RKO (cell line): ENCODE measurements at regions not wholly inside any gene's neighbourhood (a gene's known extent, or its start where the extent isn't known, plus 50 kb on each side); places are given as distances from the start of the nearest gene placed in this dataset.

Experiments
- DNase-seq: peaks from one replicate; pipeline ENCODE4 v3.0.0-alpha.2; 2016; ENCODE audit warnings: low spot score

DNA sequence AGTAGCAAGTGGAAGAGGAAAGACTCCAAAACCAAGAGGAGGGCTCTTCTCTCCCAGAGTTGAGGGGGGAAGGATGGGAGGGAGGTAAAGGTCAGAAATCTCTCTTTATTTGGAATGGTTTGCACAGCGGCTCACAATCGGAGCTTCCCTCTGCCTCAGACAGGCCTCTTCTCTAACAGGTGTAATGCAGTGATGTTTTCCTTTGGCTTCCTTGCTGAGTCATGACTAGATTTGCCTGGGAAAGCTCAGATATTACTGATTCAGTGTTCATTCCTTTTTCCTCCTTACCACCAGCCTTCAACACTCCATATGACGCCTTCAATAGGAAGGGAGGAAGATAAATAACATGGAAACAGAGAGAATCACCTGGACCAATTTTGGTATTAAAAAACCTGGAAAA lies 136.6 kb downstream of the RNF152 start:
- DNase-seq: no peak

DNA sequence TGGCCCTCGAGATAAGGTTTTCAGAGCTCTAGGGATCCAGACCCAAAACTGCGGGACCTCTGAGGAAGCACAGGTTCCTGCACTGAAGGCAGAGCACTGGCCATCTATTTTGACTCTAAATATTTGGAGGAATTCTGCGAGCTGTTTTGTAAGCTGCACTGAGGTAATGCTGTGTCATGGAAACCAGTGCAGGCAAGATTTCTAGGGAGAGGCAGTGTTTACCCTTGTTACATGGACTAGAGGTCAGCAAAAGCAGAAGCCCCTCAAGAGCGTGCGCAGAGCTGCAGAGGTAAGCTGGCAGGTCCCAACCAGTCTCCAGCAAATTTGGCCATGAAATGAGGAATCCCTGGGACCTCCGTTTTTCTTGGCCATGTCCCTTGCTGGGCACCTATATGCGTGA lies 137.3 kb downstream of the RNF152 start:
- DNase-seq: no peak

DNA sequence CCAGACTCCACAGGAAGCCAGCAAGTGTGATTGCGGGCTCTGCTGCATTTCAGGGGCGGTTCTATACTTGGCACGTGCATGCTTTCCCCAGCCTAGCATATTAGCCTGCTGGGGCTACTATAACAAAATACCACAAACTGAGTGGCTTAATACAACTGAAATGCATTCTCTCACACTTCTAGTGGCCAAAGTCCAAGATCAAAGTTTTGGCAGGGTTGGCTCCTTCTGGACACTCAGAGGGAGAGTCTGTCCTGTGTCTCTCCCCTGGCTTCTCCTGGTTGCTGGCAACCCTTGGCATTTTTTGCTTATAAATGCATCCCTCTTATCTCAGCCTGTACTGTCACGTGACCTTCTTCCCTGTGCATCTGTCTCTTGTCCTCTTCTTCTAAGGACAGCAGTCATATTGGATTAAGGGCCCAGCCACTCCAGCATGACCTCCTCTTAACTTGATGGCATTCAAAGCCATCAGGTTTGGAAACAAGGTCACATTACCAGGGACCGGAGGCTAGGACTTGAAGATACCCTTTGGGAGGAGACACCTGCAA lies 138.7 kb downstream of the RNF152 start:
- no peak for DNase-seq

GRCh38 chr18:61753373-61753772 lies 139.4 kb downstream of the RNF152 start:
- no peak for DNase-seq

DNA sequence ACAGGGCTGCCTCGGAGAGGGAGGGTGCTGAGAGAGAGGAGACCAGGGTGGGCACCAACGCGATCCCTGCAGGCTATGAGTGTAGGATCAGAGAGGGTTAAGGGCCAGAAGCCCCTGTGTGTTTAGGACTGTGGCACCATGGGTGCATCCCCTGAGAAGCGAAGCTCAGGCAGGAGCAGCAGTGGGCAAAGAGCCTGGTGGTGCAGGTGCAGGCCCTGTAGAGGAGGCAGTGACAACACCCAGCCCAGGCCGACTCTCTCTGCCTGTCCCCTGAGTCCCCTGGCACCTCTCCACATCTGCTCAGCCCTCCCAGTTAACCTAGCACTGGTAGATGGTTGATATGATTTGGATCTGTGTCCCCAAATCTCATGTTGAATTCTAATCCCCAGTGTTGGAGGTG lies 139.8 kb downstream of the RNF152 start:
- DNase-seq: no peak

DNA sequence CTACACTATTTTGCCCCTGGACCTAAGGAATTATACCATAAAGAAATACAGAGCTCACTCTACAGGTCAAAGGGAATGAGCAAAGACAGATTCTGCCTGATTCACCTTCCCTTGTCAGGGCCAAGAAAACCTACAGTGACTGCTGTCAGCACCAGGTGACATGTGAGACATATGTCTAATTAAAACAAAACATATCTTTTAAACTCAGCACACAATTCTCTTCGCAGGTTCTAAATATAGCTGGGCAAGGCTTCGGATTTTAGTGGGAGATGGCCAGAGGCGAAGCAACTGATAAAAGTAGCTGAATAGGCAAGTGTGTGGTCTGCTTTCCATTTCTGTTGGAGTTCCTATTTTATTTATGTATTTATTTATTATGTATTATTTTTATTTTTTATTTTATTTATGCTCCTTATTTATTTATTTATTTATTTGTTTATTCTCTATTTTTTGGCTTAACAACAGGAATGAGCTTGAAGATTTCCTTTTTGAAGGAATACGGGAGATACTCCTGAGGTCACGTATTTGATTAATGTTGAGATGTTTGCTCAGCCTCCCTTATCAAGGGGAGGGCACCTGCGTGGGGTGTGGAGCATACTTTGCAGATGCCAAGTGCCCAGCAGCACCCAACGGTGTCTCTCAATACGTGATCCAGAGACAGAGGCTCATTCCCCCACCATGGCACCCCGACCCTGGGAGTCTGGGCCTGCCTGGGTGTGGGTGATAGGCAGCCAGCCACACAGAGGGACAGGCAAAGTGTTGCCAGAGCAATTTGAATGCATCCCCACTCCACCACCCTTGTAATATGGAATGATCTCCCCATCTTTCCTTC lies 141.8 kb downstream of the RNF152 start:
- DNase-seq: no peak

- DNase-seq: no peak
Measured at GRCh38 chr18:61749546-61749945, 143.3 kb downstream of the RNF152 start.

DNA sequence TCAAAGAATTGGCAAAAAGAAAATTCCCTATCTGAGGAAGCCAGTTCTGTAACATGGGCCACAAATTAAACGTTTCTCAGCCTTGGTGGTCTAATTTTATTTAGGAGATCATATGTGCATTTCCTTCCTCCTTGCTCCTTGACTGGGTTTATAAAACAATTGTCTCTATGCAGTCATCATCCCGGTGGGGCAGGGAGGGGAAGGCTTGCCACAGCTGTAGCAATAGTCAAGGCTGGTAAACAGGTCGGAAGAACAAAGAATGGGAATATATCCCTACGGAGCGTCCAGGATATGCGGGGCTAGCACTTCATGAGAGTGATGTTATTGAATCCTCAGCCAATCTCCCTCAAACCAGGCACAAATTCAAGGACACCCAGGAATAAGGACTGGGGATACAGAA lies 143.8 kb downstream of the RNF152 start:
- DNase-seq: no peak

DNA sequence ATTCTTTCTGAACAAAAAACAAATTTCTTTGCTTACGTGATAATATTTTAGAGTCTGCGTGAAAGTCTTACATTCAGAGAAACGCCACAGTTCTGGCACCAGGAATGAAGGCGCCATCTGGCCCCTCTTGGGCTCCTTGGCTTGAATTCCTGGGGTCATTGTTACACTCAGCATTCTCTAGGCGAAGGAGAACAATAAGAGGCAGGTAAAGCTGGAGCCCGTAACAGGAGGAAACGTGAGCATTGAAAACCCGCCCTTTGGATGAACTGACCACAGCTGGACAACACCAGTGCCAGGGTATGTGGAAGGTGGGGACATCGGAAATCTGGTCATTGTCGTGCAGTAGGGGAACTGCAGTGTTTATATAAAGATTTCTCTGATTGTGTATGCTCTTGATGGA lies 144.8 kb downstream of the RNF152 start:
- DNase-seq: no peak

DNA sequence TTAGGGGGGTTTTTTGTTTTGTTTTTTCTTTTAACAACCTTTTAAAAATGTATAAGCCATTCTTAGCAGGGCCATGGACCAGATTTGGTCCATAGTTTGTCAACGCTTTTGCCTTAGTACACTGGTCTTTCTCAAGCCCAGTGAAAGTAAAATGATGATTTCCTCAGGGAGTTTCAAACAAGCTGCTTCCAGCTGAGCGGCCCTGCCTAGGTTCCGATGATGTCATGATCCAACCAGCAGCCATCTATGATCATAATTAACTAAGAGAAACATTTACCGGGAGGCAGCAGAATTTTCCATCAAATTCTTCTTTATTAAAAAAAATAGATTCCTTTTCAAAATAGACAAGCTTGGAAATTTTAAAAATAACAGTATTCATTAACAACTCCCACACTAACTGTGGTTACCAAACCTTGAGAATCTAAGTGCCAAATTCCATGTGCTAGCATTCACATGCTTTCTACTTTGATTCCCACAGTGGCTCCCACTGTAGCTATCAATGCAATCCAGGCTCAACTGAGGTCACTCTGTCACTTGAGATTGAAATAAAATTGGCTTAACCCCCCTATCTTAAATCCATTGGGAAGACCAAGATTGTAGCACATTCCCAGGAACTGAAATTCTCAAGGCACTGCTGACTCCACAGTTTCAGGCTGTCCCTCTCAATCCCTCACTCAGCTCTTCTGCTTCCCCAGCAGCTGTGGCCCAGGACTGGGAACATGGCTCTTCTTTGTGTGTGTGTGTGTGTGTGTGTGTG lies 148.9 kb downstream of the RNF152 start:
- DNase-seq: no peak

- no peak for DNase-seq
Measured at GRCh38 chr18:61742565-61743429, 150.0 kb downstream of the RNF152 start.

GRCh38 chr18:61741881-61742454 lies 150.8 kb downstream of the RNF152 start:
- no peak for DNase-seq

GRCh38 chr18:61738488-61738887 lies 154.3 kb downstream of the RNF152 start:
- no peak for DNase-seq

- no peak for DNase-seq
Measured at GRCh38 chr18:61738042-61738441, 154.8 kb downstream of the RNF152 start.

DNA sequence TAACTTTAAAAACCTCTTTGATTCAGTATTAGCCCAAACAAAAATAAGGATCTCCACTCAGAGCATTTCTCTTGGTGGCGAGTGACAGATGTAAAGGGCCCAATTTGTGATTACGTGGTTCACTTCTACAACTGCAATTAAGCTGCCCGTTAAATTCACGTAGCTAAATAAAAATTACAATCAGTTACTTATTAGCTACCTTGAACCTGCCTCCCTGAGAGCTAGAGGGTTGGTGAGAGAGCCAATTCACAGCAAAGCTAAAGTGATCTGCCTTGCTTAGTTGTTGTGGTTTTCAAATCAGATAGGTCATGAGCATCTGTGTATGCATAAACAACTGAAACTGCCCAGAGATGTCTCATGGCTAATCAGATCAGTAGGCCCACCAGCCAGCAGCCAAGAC lies 156.7 kb downstream of the RNF152 start:
- DNase-seq: no peak

DNA sequence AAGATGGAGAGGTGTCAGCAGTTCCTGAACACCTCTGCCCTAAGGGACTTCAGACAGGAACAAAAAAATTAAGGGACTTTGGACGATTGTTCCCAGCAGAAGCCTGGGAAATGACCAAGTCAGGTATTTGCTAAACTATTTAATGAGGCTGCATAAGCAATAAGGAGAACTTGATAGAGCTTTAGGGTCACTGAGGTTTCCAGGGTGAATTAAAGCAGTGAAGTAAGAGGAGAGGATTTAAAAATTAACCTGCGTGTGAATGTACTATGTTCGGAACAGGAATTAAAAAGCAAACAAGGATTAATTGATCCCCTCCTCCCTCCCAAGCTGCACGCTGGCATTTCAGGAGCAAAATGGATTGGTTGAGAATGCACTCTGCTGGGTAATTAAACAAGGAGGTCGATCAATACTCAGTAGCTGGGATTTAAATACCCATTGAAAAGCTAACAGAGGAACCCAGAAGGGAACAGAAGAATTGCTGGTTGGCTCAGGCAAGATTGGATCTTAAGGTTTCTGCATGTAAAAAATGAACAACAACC lies 157.2 kb downstream of the RNF152 start:
- no peak for DNase-seq

DNA sequence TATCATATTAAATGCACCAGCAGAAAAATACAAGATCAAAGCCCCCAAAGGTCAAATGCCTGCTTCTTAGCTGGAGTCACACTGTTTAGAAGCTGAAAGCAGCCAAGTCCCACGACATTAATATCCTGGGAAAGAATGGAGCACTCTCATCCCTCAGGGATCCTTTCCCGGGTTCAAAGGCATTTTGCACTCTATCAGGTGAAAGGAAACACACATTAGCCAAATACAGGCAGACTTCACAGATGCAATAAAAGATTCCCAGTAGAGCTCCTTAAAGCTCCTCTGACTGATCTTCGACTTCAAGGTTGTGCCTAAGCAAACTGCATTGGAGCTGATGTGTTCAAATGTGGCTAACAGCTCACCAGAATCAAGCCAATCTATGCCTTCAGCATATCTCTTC lies 158.4 kb downstream of the RNF152 start:
- DNase-seq: no peak

GRCh38 chr18:61732854-61733253 lies 160.0 kb downstream of the RNF152 start:
- DNase-seq: no peak

DNA sequence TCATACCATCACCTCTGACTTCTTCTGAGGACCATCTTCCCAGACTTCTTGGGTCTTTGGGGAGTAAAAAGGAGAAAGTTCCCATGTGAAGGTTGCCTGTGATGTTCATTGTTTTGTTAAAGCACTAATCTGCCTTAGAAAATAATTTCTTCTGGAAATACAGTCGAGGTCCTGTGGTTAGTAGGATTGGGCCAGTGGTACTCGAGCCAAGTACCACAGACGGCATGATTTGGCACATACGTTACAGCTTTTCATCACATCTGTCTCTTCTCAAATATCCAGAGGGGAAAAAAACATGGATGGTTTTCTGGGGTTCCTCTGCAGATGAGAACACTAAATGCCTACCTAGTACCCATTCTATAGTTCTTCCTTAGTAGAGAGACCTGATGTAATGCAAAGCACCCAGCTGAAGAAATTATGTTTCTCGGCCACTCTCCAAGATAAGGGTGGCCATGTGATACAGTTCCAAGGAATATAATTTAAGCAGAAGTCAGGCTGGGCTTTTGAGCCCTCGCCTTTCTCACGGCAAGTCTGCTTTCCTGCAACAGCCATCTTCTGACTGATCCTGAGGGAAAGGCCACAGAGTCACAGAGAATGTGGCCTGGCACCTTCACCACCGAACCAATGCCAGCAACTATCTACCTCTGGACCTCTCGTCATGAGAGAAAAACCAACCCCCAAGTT lies 161.0 kb downstream of the RNF152 start:
- DNase-seq: no peak

- no peak for DNase-seq
Measured at GRCh38 chr18:61731178-61731577, 161.6 kb downstream of the RNF152 start.

DNA sequence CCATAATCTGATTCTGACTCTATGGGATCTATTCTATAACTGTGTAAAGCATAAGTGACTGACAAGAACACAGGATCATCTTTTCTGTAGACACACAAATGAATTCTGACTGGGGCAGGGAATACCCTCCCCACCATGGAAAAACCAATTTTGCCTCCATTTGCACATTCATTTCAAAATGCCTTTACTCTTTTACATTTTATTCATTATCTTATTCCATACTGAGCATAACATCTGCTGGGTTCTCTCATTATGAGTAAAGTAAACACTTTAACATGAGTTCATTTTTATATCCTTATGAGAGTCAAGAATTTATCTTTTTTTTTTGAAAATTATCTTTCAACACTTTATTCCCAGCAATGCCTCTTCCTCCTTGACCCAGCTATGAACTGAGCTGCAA lies 163.5 kb downstream of the RNF152 start:
- DNase-seq: no peak
